OCI-LY1 (cell line): ENCODE measurements at regions not wholly inside any gene's neighbourhood (a gene's known extent, or its start where the extent isn't known, plus 50 kb on each side); places are given as distances from the start of the nearest gene placed in this dataset.

Source experiments
- CTCF ChIP-seq: fragments of 200-600 bp; sonication (generic), shearing (Covaris generic); IDR thresholded peaks from 2 replicates; pipeline ENCODE4 v1.5.1; 2017; ENCODE audit warnings: mild to moderate bottlenecking, antibody characterized with exemption, low read length, moderate library complexity, mixed read lengths
- EZH2 ChIP-seq: fragments of 200-600 bp; sonication (generic), shearing (Covaris generic); IDR thresholded peaks from 2 replicates; pipeline ENCODE4 v1.8.0; 2017; ENCODE audit warnings: borderline replicate concordance, mixed run types, mild to moderate bottlenecking, antibody characterized with exemption, low read length, moderate library complexity, mixed read lengths

GRCh38 chr21:28669971-28670653 lies 322.6 kb downstream of the LTN1 start:
- TF ChIP-seq CTCF = no peak
- TF ChIP-seq EZH2 = no peak
